ENCODE measurements at regions not wholly inside any gene's neighbourhood (a gene's known extent, or its start where the extent isn't known, plus 50 kb on each side); places are given as distances from the start of the nearest gene placed in this dataset.

DNA sequence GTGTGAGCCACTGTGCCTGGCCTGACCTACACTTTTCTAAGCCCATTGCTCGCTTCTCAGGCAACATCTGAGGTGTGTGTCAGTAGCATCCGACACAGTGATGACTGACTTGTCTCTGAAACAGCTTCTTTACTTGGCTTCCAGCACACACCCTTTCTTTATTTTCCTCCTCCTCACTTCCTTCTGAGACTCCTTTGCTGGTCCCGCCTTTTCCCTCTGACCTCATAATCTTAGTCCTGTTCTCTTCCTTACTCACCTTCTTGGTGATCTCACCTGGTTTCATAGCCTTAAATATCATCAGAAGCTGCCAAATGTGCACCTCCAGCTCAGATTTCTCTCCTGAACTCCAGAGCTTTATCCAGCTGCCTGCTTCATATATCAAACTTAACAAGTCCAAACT lies 66.6 kb upstream of the PELI1 start:
- no peaks in the 10 kb centered on the region for H3K27me3 ChIP-seq (ENCODE audit: control insufficient read depth, extremely low read depth, insufficient read depth, low read length)
- H3K4me2 ChIP-seq (ENCODE audit: control insufficient read depth, extremely low read depth, insufficient read depth, low read depth, low read length), result peak overlapping the region; percentile 67
- no peak overlapping the region for H3K4me3 ChIP-seq (ENCODE audit: control insufficient read depth in 2 of 3, extremely low read depth in 1 of 3, insufficient read depth in 2 of 3, low read depth in 1 of 3, low read length in 3 of 3)
- no peaks in the 10 kb centered on the region for H3K36me3 ChIP-seq (ENCODE audit: control insufficient read depth in 2 of 2, extremely low read depth in 1 of 2, insufficient read depth in 2 of 2, low read length in 2 of 2)
- peak overlapping the region; percentile 78 for H3K27ac ChIP-seq (ENCODE audit: control insufficient read depth, insufficient read depth, low read length)
- DNase-seq (ENCODE audit: low read depth, low spot score) (peak; percentile 87), FAIRE-seq (peak; percentile 94)
- H3K9me3 ChIP-seq (ENCODE audit: control insufficient read depth, low read depth, low read length), result no peaks in the 10 kb centered on the region
- no peaks in the 10 kb centered on the region for H3K79me2 ChIP-seq (ENCODE audit: control insufficient read depth, insufficient read depth, low read length)
- peak overlapping the region; percentile 70 for H3K9ac ChIP-seq (ENCODE audit: control insufficient read depth, extremely low read depth, insufficient read depth, low read length)
- dilution Hi-C loops (cut with MboI; ENCODE audit: extremely low pct_ligation_motif_present, low sequenced_read_pairs), result no loop called here
- TF ChIP-seq EZH2 (IDR thresholded peaks at IDR 0.05; ENCODE audit: low read length), result no peak
- TF ChIP-seq, protein P1, sequence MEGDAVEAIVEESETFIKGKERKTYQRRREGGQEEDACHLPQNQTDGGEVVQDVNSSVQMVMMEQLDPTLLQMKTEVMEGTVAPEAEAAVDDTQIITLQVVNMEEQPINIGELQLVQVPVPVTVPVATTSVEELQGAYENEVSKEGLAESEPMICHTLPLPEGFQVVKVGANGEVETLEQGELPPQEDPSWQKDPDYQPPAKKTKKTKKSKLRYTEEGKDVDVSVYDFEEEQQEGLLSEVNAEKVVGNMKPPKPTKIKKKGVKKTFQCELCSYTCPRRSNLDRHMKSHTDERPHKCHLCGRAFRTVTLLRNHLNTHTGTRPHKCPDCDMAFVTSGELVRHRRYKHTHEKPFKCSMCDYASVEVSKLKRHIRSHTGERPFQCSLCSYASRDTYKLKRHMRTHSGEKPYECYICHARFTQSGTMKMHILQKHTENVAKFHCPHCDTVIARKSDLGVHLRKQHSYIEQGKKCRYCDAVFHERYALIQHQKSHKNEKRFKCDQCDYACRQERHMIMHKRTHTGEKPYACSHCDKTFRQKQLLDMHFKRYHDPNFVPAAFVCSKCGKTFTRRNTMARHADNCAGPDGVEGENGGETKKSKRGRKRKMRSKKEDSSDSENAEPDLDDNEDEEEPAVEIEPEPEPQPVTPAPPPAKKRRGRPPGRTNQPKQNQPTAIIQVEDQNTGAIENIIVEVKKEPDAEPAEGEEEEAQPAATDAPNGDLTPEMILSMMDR (optimal IDR thresholded peaks at IDR 0.05 in 1 of 3, IDR thresholded peaks at IDR 0.05 in 1 of 3, conservative IDR thresholded peaks at IDR 0.05 in 1 of 3; ENCODE audit: extremely low read depth in 1 of 3, insufficient read depth in 2 of 3, low read length in 3 of 3), result no peak
- H4K20me1 ChIP-seq (ENCODE audit: control insufficient read depth, extremely low read depth, insufficient read depth, low read length), result no peaks in the 10 kb centered on the region
- H3K9me1 ChIP-seq (ENCODE audit: control insufficient read depth, extremely low read depth, insufficient read depth, low read length), result no peaks in the 10 kb centered on the region
- H3K4me1 ChIP-seq (ENCODE audit: control insufficient read depth, extremely low read depth, insufficient read depth, low read length), result peaks cover 47% of the 10 kb centered on the region
- peak overlapping the region; percentile 86 for H2AFZ ChIP-seq (ENCODE audit: control insufficient read depth, low read length)

DNA sequence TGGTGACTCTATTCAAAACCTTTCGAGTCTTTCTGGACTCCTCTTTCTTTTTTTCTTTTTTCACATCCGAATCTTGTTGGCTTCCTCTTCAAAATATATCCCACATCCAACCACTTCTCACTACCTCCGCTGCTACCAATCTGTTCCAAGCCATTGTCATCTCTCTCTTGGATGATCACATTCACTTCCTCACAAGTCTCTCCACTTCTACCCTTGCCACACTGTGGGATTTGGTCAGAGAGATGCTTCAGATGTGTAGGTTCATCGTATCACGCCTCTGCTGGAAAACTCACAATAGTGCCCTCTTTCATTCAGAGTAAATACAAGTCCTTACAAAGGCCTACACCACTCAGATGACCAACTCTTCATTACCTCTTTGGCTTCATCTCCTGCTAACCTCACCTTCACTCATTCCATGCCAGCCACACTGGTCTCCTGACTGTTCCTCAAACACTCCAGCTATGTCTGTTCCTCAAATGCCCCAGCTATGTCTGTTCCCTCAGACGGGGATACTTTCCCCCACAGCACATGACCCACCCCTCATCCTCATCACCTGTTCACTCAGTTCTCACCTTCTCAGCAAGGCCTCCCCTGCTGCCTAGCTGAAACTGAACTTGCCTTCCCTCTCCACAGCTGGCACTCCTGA lies 67.2 kb upstream of the PELI1 start:
- TF ChIP-seq, protein P1 (optimal IDR thresholded peaks at IDR 0.05 in 1 of 3, IDR thresholded peaks at IDR 0.05 in 1 of 3, conservative IDR thresholded peaks at IDR 0.05 in 1 of 3; ENCODE audit: extremely low read depth in 1 of 3, insufficient read depth in 2 of 3, low read length in 3 of 3), result no peak
- TF ChIP-seq EZH2 (IDR thresholded peaks at IDR 0.05; ENCODE audit: low read length), result no peak
- no peak overlapping the region for H3K4me3 ChIP-seq (ENCODE audit: control insufficient read depth in 2 of 3, extremely low read depth in 1 of 3, insufficient read depth in 2 of 3, low read depth in 1 of 3, low read length in 3 of 3)
- FAIRE-seq, result no peak

More for the DNA sequence above, 67.2 kb upstream of the PELI1 start:
- DNase-seq (ENCODE audit: low read depth, low spot score), result no peak
- Histone ChIP-seq H3K27ac (ENCODE audit: control insufficient read depth, insufficient read depth, low read length) (peak overlapping the region; percentile 78), H3K9me1 (ENCODE audit: control insufficient read depth, extremely low read depth, insufficient read depth, low read length) (no peaks in the 10 kb centered on the region), H3K27me3 (ENCODE audit: control insufficient read depth, extremely low read depth, insufficient read depth, low read length) (no peaks in the 10 kb centered on the region), H3K9me3 (ENCODE audit: control insufficient read depth, low read depth, low read length) (no peaks in the 10 kb centered on the region), H3K79me2 (ENCODE audit: control insufficient read depth, insufficient read depth, low read length) (no peaks in the 10 kb centered on the region), H3K9ac (ENCODE audit: control insufficient read depth, extremely low read depth, insufficient read depth, low read length) (peak overlapping the region; percentile 70), H3K36me3 (ENCODE audit: control insufficient read depth in 2 of 2, extremely low read depth in 1 of 2, insufficient read depth in 2 of 2, low read length in 2 of 2) (no peaks in the 10 kb centered on the region), H2AFZ (ENCODE audit: control insufficient read depth, low read length) (peak overlapping the region; percentile 81), H4K20me1 (ENCODE audit: control insufficient read depth, extremely low read depth, insufficient read depth, low read length) (no peaks in the 10 kb centered on the region), H3K4me2 (ENCODE audit: control insufficient read depth, extremely low read depth, insufficient read depth, low read depth, low read length) (peak overlapping the region; percentile 67), H3K4me1 (ENCODE audit: control insufficient read depth, extremely low read depth, insufficient read depth, low read length) (peaks cover 47% of the 10 kb centered on the region)
- dilution Hi-C loops (cut with MboI; ENCODE audit: extremely low pct_ligation_motif_present, low sequenced_read_pairs), result no loop called here
